HG03432 (cell line): ENCODE measurements at regions not wholly inside any gene's neighbourhood (a gene's known extent, or its start where the extent isn't known, plus 50 kb on each side); places are given as distances from the start of the nearest gene placed in this dataset.

Experiments used
- ATAC-seq: cut with Tn5 transposase; IDR thresholded peaks from one replicate; pipeline ENCODE4 v1.9.1; 2021; ENCODE audit warnings: mild to moderate bottlenecking, moderate library complexity; ENCODE audit not compliant: unreplicated experiment

DNA sequence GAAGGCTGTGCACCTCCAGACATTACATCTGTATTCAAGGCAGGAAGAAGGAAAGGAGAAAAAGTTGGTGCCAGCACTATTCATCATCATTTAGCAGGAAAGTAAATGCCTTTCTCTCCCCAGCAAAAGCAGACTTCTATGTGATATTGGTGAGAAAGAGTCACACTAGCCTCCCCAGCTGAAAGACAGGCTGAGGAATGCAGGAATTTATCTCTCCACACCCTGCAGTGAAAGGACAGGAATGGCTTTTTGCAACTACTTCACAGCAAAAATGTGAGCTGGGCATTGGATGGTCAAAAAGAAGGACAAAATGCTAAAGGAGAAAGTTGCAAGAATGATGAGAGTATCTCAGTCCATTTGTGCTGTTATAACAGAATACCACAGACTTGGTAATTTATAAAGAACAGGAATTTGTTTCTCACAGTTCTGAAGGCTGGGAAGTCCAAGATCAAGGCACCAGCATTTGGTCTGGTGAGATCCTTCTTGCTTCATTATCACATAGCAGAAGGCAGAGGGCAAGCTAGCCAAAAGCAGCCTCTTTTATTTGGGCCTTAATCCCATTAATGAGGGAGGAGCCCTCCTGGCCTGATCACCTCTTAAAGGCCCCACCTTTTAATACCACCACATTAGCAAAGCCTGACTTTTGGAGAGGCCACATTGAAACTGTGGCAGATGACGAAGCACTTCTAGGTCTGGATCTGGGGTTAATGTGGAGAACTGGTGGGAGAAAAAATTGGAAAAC, 388.1 kb upstream of the SLC14A2 start:
- ATAC-seq = no peak

GRCh38 chr18:45228796-45229388, 386.4 kb upstream of the SLC14A2 start:
- no peak for ATAC-seq

DNA sequence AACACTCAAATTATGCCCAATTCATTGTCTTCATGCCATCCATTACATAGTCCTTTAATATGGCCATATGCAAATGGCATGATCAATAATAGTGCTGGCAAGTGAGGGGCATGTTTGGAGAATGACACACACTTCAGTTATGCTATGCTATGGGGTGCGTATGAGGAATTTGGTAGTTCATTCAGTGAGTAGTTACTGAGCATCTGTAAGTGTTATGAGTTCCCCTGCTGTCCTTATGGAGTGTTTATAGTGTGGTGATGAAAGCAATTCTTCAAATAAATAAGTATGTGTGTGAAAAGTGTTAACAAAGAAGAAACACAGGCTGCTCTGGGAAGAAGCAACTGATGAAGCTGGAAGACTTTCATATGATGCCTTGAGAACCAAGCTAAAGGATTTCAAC, 383.7 kb upstream of the SLC14A2 start:
- no peak for ATAC-seq

DNA sequence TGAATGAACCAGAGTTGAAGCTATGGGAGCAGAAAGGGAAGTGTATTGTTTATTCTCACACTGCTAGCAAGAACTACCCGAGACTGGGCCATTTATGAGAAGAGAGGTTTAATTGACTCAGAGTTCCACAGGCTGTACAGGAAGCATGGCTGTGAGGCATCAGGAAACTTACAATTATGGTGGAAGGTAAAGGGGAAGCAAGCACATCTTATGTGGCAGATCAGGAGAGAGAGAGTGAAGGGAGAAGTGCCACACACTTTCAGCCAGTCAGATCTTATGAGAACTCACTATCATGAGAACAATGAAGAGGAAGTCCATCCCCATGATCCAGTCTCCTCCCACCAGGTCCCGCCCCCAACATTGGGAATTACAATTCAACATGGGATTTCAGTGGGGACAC, 383.2 kb upstream of the SLC14A2 start:
- ATAC-seq = no peak

GRCh38 chr18:45236676-45237075, 378.6 kb upstream of the SLC14A2 start:
- ATAC-seq = no peak

DNA sequence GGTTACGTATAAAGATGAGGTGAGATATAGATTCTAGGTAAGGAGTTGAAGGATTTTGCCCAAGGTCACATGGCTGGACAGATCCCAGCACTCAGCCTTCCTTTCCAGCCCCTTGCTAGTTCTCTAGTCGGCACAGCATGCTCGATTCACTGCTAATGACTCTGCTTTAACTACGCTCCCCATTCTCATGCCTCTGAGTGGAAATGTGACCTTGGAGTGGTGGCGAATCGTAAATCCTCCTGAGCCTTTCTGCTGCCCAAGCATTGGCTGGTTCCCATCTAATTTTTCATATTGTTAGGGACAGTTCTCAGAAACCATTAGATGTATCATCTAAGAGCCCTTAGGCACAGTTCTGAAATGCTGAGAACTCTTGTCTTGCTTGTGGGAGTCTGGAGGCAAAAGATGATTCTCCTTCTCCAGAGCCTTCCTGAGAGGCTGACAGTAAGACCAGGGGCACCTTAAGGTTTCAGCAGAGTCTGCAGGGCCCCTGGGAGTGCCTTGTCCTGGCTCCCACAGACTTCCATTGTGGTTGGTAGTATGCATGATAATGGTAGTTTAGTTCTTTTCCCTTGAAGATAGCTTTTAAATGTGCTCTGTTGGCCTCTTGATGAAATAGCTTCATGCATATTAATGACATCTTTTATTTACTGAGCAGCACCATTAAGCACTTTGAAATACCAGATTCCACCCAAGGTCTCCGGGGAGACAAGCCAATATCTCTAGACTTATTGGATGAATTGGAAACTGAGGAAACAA, 377.8 kb upstream of the SLC14A2 start:
- ATAC-seq = no peak

DNA sequence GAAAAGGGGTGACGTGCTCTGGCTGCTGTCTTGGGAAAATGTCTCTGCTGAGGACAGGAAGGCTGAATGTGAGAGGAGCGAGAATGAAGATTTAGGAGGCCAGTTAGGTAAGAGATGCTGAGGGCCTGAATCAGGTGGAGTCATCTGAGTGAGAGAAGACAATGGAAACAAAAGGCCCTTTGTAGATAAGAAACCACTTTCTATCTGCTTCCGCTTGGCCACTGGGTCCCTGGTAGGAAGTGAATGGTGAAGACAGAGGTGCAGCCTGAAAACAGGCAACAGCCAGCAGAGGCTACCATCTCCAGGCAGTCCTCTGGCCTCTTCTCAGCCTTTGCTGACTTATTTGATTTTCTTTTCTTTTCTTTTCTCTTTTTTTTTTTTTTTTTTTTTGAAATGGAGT, 374.0 kb upstream of the SLC14A2 start:
- no peak for ATAC-seq

DNA sequence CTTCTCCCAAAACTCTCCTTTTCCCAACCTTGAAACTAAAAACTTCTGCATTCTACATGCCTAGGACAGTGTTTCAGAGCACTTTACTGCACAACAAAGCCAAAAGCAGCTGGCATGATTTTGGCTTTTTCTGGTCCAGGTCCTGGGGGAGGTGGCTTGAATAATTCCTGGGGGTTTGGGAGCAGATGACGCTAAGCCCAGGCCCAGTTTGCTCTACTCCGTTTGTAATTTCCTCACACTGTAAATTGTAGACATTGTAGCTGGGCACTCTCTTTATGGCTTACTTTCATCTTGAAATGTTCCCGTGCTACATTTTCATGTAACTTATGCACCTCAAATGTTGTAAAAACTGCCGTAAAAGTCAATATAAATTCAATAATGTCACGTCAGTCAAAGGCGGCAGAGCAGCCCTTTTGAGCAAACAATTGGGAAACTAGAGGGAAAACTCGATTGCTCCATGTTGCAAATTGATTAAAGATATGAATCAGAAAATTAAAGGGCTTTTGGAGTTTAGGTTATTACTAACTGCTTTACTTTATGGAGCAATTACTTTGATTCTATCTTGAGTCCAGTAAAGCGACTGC, 373.2 kb upstream of the SLC14A2 start:
- no peak for ATAC-seq

GRCh38 chr18:45243340-45244110, 371.8 kb upstream of the SLC14A2 start:
- no peak for ATAC-seq

GRCh38 chr18:45245091-45245511, 370.2 kb upstream of the SLC14A2 start:
- no peak for ATAC-seq

DNA sequence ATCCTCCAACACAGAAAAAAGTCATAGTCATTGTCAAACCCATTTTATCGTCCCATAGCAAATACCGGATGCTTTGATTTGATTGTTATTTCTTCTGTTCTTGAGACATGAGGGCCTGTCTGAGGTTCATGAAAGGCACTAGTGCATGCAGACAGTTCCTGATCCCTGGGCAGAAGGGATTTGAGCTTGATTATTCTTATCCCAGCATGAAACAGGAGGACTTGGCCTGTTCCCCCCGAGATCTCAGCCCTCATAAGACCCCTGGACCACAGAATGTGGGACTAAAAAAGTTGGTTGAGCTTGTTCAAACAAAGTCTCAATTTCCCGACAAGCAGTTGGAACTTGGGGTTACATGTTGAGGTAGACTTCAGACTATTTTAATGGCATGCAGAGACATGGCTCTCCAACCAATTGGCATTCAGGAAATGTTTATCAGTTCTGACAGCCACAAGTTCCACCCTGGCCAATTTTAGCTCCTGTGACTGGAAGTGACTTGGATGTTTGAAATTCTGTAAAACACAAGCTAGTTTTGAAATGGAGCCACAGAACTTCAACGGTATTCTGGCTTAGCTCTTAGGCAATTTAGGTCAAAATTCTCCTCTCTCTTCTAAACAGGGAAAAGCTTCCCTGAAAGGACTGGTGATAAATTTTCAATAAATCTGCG, 366.9 kb upstream of the SLC14A2 start:
- no peak for ATAC-seq

DNA sequence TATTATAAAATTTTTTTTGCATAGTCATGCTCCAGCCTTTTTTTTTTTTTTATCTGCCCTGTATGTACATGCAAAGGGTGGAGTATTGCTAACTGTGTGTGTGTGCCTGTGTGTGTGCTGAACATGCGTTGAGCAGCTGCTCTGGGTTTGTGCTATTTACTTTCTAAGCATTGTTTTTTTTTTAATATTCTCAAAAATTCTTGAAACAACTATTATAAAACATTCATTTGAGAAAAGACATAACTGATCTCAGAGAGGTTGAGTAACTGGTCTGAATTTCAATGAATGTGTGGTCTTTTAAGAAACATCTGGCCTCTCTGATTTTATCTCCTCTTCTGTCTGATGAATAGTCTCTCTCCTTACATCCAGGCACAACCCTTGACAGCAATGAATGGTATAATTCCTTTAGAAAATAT, 366.0 kb upstream of the SLC14A2 start:
- ATAC-seq = no peak

DNA sequence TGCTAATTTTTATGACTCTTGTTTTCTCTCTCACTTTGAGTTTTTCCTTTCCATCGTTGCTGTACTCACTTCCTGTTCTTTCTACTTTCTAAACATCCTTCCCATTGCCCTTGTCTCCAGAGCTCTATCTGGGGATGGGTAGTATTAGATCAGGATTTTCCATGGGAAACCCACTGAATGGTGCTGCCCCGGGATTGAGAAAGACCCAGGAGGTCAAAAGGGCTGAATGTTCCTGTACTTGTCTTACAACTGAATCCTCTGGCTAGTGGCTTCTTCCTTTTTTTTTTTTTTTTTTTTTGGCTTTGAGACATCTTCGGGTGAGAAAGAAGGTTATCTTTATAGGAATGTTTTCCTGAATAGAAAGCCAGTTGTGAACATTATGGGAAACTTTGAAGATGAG, 364.8 kb upstream of the SLC14A2 start:
- no peak for ATAC-seq

DNA sequence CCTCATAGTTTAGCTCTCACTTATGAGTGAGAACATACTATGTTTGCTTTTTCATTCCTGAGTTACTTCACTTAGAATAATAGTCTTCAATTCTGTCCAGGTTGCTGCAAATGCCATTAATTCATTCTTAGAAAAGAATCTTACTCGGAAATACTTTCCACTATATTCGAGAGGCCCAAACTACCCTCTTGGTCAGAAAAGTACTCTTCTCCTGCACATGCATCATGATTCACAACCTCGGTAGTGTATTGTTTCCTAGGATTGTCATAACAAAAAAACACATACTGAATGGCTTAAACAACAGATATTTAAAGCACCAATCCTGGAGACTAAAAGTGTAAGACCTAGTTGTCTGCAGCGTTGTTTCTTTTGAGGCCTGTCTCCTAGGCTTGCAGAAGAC, 364.0 kb upstream of the SLC14A2 start:
- ATAC-seq = no peak

DNA sequence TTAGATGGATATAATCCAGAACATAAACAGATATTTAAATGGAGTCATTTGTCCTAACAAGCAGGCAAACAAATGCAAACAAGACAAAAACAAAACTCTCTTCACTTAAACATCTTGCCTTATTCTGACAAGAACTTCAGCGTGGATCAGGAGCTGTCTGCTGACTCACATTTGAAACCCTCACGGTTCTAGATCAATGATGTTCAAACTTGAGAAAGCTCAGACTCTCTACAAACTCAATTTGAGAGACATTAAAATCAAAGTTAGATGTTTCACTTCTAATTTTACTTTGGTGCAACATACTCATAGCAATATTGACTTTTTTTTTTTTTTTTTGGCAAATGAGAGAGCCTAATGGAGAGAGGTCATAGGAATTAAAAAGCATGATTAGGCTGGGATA, 362.8 kb upstream of the SLC14A2 start:
- ATAC-seq = no peak

- ATAC-seq = no peak
Observed at GRCh38 chr18:45253056-45253565, 362.2 kb upstream of the SLC14A2 start.

GRCh38 chr18:45253973-45254708, 361.1 kb upstream of the SLC14A2 start:
- no peak for ATAC-seq

- no peak for ATAC-seq
Observed at GRCh38 chr18:45254709-45255082, 360.6 kb upstream of the SLC14A2 start.

DNA sequence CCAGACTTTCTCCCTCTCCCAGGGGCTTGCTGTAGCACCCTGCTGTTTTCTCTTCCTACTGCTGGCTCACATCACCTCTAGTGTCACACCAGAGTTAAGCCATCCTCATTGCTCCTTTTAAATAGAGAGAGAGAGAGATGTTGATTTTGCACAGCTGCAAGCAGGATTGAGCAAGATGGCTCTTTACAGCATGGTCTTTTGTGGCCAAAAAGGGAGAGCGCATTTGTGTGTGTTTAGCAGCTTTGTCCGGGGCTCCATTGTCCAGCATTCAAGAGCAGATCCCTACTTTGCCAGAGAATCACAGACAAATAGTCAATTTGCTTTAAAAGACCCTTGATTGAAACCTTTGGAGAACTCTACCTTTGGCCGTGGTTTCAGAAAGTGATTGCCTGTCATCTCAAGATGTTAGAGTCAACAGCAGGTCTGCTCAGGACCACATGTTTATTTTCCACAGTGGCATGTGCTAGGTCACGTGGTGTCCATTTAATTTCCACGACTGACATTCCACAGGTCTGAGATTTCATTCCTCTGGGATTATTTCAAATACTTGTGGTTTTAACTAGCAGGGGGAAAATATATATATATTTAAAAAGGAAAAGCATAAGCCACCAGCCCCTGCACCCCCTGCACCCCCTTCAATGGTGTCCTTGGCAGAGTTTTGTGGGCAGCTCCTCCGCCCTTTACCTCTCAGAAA, 359.9 kb upstream of the SLC14A2 start:
- no peak for ATAC-seq
